Epithelial cell of esophagus (primary cell): ENCODE measurements at regions not wholly inside any gene's neighbourhood (a gene's known extent, or its start where the extent isn't known, plus 50 kb on each side); places are given as distances from the start of the nearest gene placed in this dataset.
A peak's percentile ranks its signal among the peaks of the same experiment; 100 is the strongest.

Experiments used
- DNase-seq: peaks from one replicate; pipeline ENCODE4 v3.0.0; 2010; ENCODE audit warnings: low read depth
- H3K4me3 ChIP-seq: 2 replicates; pipeline ENCODE4 v1.5.1; 2011; ENCODE audit warnings: mild to moderate bottlenecking, low read length, control low read depth
- CTCF ChIP-seq: IDR thresholded peaks from 2 replicates; pipeline ENCODE4 v1.5.1; 2011; ENCODE audit warnings: low read depth, mild to moderate bottlenecking, low read length, control low read depth, inconsistent platforms; ENCODE audit not compliant: insufficient read depth; ENCODE audit errors: missing control alignments

GRCh38 chr1:55712148-55712547 lies 497.0 kb upstream of the USP24 start:
- no peak overlapping the region for H3K4me3 ChIP-seq
- no peak for DNase-seq
- no peak for TF ChIP-seq CTCF

- no peak for TF ChIP-seq CTCF
- DNase-seq = no peak
- H3K4me3 ChIP-seq = no peak overlapping the region
Observed at GRCh38 chr1:55708781-55709180, 493.6 kb upstream of the USP24 start.

DNA sequence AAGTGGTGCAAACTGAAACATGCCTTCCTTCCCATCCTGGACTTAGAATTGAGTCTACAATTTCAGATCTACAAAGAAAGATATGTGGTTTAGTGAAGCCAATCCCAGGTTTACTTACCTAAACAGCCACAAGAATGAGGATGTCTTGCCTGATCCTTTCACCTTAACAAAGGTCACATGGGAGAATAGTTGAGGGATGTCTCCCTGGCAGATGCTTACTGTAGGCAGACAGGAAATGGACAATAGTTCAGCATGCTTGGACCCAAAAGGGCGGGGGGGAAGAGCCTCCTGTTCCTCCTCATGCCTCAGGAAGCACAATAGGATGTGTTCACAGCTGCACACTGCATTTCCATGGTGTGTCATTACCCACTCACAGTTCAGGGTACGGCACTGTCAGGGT lies 492.7 kb upstream of the USP24 start:
- H3K4me3 ChIP-seq = no peak overlapping the region
- no peak for DNase-seq
- TF ChIP-seq CTCF = no peak

- no peak for TF ChIP-seq CTCF
- no peak for DNase-seq
Observed at GRCh38 chr1:55707196-55707595, 492.0 kb upstream of the USP24 start.

GRCh38 chr1:55706397-55706796 lies 491.2 kb upstream of the USP24 start:
- TF ChIP-seq CTCF = no peak
- no peak for DNase-seq
- H3K4me3 ChIP-seq = no peak overlapping the region

More at GRCh38 chr1:55707196-55707595, 492.0 kb upstream of the USP24 start:
- no peak overlapping the region for H3K4me3 ChIP-seq

GRCh38 chr1:55703726-55704363 lies 488.7 kb upstream of the USP24 start:
- no peak for DNase-seq
- no peak for TF ChIP-seq CTCF
- H3K4me3 ChIP-seq = no peak overlapping the region

DNA sequence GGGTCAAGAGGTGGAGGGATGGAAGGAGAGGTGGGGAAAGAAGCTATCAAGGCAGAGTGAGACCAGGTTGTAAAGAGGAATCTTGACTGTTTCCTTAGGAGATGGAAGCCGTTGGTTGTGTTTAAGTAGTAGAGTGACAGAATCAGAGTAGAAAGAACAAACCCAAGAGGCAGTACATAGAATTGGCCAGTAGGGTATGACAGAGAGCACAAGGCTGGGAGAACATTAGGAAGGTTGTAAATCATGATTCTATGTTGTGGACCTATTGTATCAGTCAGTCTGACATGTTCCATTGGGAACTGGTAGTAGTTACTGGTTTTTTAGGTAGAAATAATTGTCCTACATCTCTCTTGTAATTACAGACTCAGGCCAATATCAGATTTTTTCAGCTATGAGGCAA lies 486.9 kb upstream of the USP24 start:
- DNase-seq = peak; percentile 56
- no peak overlapping the region for H3K4me3 ChIP-seq
- peak; percentile 96 for TF ChIP-seq CTCF
